ENCODE measurements at regions not wholly inside any gene's neighbourhood (a gene's known extent, or its start where the extent isn't known, plus 50 kb on each side); places are given as distances from the start of the nearest gene placed in this dataset.

GRCh38 chr11:42462558-42463310 is 849.1 kb upstream of the API5 start:
- no peaks in the 10 kb centered on the region for H3K27me3 ChIP-seq
- intact Hi-C loops (cut with DNase I; ENCODE audit: low total_unique reads), result no loop called here
- no peak for DNase-seq

GRCh38 chr11:42465623-42466022 is 846.2 kb upstream of the API5 start:
- Histone ChIP-seq H3K4me1 (no peaks in the 10 kb centered on the region), H3K27ac (no peak overlapping the region), H3K9me3 (no peaks in the 10 kb centered on the region), H3K4me3 (no peak overlapping the region), H3K36me3 (no peaks in the 10 kb centered on the region), H3K27me3 (no peaks in the 10 kb centered on the region)
- no peak for TF ChIP-seq CTCF (IDR thresholded peaks at IDR 0.05)
- intact Hi-C loops (cut with DNase I; ENCODE audit: low total_unique reads), result no loop called here
- DNase-seq, result no peak

More at GRCh38 chr11:42462558-42463310, 849.1 kb upstream of the API5 start:
- Histone ChIP-seq H3K36me3 (no peaks in the 10 kb centered on the region), H3K4me3 (no peak overlapping the region), H3K4me1 (no peaks in the 10 kb centered on the region), H3K27ac (no peak overlapping the region), H3K9me3 (no peaks in the 10 kb centered on the region)
- no peak for TF ChIP-seq CTCF (IDR thresholded peaks at IDR 0.05)

GRCh38 chr11:42473106-42473505 is 838.7 kb upstream of the API5 start:
- Histone ChIP-seq H3K27ac (no peak overlapping the region), H3K9me3 (no peaks in the 10 kb centered on the region), H3K4me1 (no peaks in the 10 kb centered on the region), H3K36me3 (no peaks in the 10 kb centered on the region), H3K4me3 (no peak overlapping the region), H3K27me3 (no peaks in the 10 kb centered on the region)
- TF ChIP-seq CTCF (IDR thresholded peaks at IDR 0.05), result no peak
- DNase-seq, result no peak
- intact Hi-C loops (cut with DNase I; ENCODE audit: low total_unique reads), result no loop called here

- no peak for DNase-seq
- Histone ChIP-seq H3K4me1 (no peaks in the 10 kb centered on the region), H3K9me3 (no peaks in the 10 kb centered on the region), H3K27ac (no peak overlapping the region), H3K4me3 (no peak overlapping the region), H3K36me3 (no peaks in the 10 kb centered on the region), H3K27me3 (no peaks in the 10 kb centered on the region)
- TF ChIP-seq CTCF (IDR thresholded peaks at IDR 0.05), result no peak
- intact Hi-C loops (cut with DNase I; ENCODE audit: low total_unique reads), result no loop called here
These were observed 829.0 kb upstream of the API5 start for GRCh38 chr11:42482822-42483221.

- no peaks in the 10 kb centered on the region for H3K36me3 ChIP-seq
- no peaks in the 10 kb centered on the region for H3K4me1 ChIP-seq
- intact Hi-C loops (cut with DNase I; ENCODE audit: low total_unique reads), result no loop called here
- H3K4me3 ChIP-seq, result no peak overlapping the region
- no peaks in the 10 kb centered on the region for H3K27me3 ChIP-seq
- no peak for TF ChIP-seq CTCF (IDR thresholded peaks at IDR 0.05)
- no peak for DNase-seq
- no peaks in the 10 kb centered on the region for H3K9me3 ChIP-seq
- H3K27ac ChIP-seq, result no peak overlapping the region
These were observed 821.3 kb upstream of the API5 start for GRCh38 chr11:42490506-42490905.

Measured in tibial artery (tissue), 4 donors.